ENCODE measurements at regions not wholly inside any gene's neighbourhood (a gene's known extent, or its start where the extent isn't known, plus 50 kb on each side); places are given as distances from the start of the nearest gene placed in this dataset.
"Not testable (repeated sequence)": the region's sequence is repeated elsewhere in the genome, so short reads cannot be mapped to it uniquely, and the experiment has no call there.

GRCh38 chr4:3921902-3922301, 155.7 kb downstream of the ADRA2C start:
- TF ChIP-seq CTCF, POLR2A (IDR thresholded peaks at IDR 0.05): not testable (repeated sequence)
